ENCODE measurements at regions not wholly inside any gene's neighbourhood (a gene's known extent, or its start where the extent isn't known, plus 50 kb on each side); places are given as distances from the start of the nearest gene placed in this dataset.

DNA sequence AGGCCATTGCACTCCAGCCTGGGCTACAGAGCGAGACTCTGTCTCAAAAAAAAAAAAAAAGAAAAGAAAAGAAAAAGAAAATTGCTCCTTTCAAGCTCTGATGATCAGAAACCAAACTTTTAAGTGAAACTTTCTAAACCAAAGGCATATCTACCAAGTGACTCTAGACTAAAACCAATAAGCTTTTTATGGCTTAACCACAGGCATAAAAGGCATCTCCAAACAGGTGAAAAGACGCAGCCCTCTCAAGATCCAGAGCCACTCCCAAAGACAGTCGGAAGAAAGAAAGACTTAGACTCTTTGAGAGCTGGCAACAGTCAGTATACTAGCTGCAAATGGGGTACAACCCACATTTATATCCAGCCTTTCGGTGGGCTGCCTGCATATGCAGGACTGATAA, 117.1 kb upstream of the AP1S2 start:
- no peaks in the 10 kb centered on the region for H3K4me1 ChIP-seq (ENCODE audit: control insufficient read depth, insufficient read depth, low read length)
- in situ Hi-C loops (cut with HindIII; ENCODE audit: low pct_unique_long_range_greater_than_20kb, low sequenced_read_pairs) (no loop called here), intact Hi-C loops (cut with micrococcal nuclease; ENCODE audit: unreplicated experiment) (no loop called here)
- CTCF ChIA-PET, result no interaction called here
- TF ChIP-seq TCF7L2 (IDR thresholded peaks at IDR 0.05; ENCODE audit: low read depth, low read length) (no peak), SIN3A (IDR thresholded peaks at IDR 0.05; ENCODE audit: borderline replicate concordance, insufficient read depth, low read depth, low read length) (no peak), POLR2AphosphoS5 (IDR thresholded peaks at IDR 0.05; ENCODE audit: low read depth, low read length) (no peak)
- TF ChIP-seq, protein P1, sequence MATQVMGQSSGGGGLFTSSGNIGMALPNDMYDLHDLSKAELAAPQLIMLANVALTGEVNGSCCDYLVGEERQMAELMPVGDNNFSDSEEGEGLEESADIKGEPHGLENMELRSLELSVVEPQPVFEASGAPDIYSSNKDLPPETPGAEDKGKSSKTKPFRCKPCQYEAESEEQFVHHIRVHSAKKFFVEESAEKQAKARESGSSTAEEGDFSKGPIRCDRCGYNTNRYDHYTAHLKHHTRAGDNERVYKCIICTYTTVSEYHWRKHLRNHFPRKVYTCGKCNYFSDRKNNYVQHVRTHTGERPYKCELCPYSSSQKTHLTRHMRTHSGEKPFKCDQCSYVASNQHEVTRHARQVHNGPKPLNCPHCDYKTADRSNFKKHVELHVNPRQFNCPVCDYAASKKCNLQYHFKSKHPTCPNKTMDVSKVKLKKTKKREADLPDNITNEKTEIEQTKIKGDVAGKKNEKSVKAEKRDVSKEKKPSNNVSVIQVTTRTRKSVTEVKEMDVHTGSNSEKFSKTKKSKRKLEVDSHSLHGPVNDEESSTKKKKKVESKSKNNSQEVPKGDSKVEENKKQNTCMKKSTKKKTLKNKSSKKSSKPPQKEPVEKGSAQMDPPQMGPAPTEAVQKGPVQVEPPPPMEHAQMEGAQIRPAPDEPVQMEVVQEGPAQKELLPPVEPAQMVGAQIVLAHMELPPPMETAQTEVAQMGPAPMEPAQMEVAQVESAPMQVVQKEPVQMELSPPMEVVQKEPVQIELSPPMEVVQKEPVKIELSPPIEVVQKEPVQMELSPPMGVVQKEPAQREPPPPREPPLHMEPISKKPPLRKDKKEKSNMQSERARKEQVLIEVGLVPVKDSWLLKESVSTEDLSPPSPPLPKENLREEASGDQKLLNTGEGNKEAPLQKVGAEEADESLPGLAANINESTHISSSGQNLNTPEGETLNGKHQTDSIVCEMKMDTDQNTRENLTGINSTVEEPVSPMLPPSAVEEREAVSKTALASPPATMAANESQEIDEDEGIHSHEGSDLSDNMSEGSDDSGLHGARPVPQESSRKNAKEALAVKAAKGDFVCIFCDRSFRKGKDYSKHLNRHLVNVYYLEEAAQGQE (IDR thresholded peaks at IDR 0.05; ENCODE audit: insufficient read depth in 1 of 2, low read depth in 2 of 2, low read length in 1 of 2), result no peak
- TF ChIP-seq, protein P2, sequence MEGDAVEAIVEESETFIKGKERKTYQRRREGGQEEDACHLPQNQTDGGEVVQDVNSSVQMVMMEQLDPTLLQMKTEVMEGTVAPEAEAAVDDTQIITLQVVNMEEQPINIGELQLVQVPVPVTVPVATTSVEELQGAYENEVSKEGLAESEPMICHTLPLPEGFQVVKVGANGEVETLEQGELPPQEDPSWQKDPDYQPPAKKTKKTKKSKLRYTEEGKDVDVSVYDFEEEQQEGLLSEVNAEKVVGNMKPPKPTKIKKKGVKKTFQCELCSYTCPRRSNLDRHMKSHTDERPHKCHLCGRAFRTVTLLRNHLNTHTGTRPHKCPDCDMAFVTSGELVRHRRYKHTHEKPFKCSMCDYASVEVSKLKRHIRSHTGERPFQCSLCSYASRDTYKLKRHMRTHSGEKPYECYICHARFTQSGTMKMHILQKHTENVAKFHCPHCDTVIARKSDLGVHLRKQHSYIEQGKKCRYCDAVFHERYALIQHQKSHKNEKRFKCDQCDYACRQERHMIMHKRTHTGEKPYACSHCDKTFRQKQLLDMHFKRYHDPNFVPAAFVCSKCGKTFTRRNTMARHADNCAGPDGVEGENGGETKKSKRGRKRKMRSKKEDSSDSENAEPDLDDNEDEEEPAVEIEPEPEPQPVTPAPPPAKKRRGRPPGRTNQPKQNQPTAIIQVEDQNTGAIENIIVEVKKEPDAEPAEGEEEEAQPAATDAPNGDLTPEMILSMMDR (IDR thresholded peaks at IDR 0.05), result no peak
- ATAC-seq (no peak), DNase-seq (ENCODE audit: low read depth, low spot score) (no peak)
- H3K4me3 ChIP-seq (ENCODE audit: low read depth in 2 of 2, low read length in 2 of 2), result no peak overlapping the region
- no peak overlapping the region for H3K27ac ChIP-seq (ENCODE audit: low read length)
- H3K36me3 ChIP-seq (ENCODE audit: control insufficient read depth, insufficient read depth, low read length), result no peaks in the 10 kb centered on the region
- POLR2A ChIA-PET, result no interaction called here
- no peaks in the 10 kb centered on the region for H3K27me3 ChIP-seq (ENCODE audit: control insufficient read depth, insufficient read depth, low read length)
- no peaks in the 10 kb centered on the region for H3K9me3 ChIP-seq (ENCODE audit: control insufficient read depth, insufficient read depth, low read depth, low read length)
- no TSS peak for BruUV-seq (replicated peaks)

DNA sequence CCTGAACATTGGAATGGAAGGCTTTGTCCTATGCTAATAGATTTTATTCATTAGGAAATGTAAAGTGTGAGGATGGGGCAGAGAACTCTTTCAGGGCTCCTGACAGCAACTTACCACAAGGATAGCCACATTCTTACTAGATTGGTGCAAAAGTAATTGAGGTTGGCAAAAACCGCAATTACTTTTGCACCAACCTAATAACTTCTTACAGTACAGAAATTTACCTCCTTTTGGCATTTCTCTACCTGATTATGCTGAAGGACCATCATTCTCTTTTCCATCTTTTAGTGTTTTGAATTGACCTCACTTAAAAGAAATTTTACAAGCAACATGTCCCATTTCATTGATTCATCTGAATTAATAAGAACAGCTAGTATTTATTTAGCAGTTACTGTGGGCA, 109.2 kb upstream of the AP1S2 start:
- Histone ChIP-seq H3K27ac (ENCODE audit: low read length) (no peak overlapping the region), H3K36me3 (ENCODE audit: control insufficient read depth, insufficient read depth, low read length) (no peaks in the 10 kb centered on the region), H3K27me3 (ENCODE audit: control insufficient read depth, insufficient read depth, low read length) (no peaks in the 10 kb centered on the region), H3K4me3 (ENCODE audit: low read depth in 2 of 2, low read length in 2 of 2) (no peak overlapping the region), H3K4me1 (ENCODE audit: control insufficient read depth, insufficient read depth, low read length) (no peaks in the 10 kb centered on the region), H3K9me3 (ENCODE audit: control insufficient read depth, insufficient read depth, low read depth, low read length) (no peaks in the 10 kb centered on the region)
- no TSS peak for BruUV-seq (replicated peaks)
- CTCF ChIA-PET, result no interaction called here
- in situ Hi-C loops (cut with HindIII; ENCODE audit: low pct_unique_long_range_greater_than_20kb, low sequenced_read_pairs) (no loop called here), intact Hi-C loops (cut with micrococcal nuclease; ENCODE audit: unreplicated experiment) (no loop called here)
- POLR2A ChIA-PET, result no interaction called here
- TF ChIP-seq, protein P2 (IDR thresholded peaks at IDR 0.05), result no peak
- no peak for TF ChIP-seq SIN3A (IDR thresholded peaks at IDR 0.05; ENCODE audit: borderline replicate concordance, insufficient read depth, low read depth, low read length)
- TF ChIP-seq, protein P1 (IDR thresholded peaks at IDR 0.05; ENCODE audit: insufficient read depth in 1 of 2, low read depth in 2 of 2, low read length in 1 of 2), result no peak
- no peak for TF ChIP-seq TCF7L2 (IDR thresholded peaks at IDR 0.05; ENCODE audit: low read depth, low read length)
- no peak for TF ChIP-seq POLR2AphosphoS5 (IDR thresholded peaks at IDR 0.05; ENCODE audit: low read depth, low read length)
- no peak for DNase-seq (ENCODE audit: low read depth, low spot score)
- ATAC-seq, result no peak

All from Panc1 (cell line).